Stimulated activated naive CD4-positive, alpha-beta T cell (primary cell): ENCODE measurements at regions not wholly inside any gene's neighbourhood (a gene's known extent, or its start where the extent isn't known, plus 50 kb on each side); places are given as distances from the start of the nearest gene placed in this dataset.
"Not testable (repeated sequence)": the region's sequence is repeated elsewhere in the genome, so short reads cannot be mapped to it uniquely, and the experiment has no call there.

Experiments used
- DNase-seq, 6 experiments: peaks; one replicate each; lab custom pipeline; 2025; lab: John Stamatoyannopoulos, UW

- no peak for DNase-seq
Observed at GRCh38 chr1:58932859-58933598, 149.2 kb upstream of the JUN start.

- no peak for DNase-seq
Observed at GRCh38 chr1:58933599-58933926, 149.7 kb upstream of the JUN start.

DNA sequence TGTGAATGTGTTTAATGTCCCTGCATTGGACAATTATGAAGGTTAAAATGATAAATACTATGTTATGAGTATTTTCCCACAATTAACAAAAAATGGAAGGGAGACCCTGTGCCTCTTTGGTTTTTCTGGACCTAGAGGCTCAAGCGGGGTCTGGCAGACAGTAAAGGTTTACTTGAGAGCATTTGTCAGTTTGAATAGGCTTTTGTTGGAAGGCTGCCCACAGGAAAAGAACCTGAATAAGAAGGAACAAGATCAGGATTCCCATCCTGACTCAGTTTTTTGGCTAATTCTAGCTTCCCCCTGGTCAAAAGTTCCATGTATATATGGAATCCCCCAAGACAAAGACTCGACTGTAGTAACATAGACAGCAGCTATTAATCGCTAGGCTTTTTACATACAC lies 150.9 kb upstream of the JUN start:
- DNase-seq: no peak

DNA sequence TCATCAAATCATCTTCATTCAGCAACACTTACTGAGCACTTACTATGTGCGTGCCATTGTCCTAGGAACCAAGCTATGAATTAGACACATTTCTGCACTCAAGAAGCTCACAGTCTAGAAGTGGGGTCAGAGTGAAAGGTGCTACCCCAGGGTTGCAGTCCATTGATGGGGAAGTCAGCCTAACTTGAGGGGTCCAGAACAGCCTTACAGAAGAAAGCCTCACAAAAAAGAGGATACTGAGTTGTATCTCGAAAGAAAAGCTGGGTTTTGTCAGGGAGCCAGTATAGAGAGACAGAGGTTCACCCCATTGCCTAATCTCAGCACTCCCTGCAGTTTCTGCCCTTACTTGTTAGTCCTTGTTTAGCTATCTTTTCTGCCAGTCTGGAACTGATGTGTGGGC lies 153.1 kb upstream of the JUN start:
- no peak for DNase-seq

GRCh38 chr1:58939146-58939545 lies 155.3 kb upstream of the JUN start:
- no peak for DNase-seq

- DNase-seq: no peak
Observed at GRCh38 chr1:58939666-58940370, 156.0 kb upstream of the JUN start.

DNA sequence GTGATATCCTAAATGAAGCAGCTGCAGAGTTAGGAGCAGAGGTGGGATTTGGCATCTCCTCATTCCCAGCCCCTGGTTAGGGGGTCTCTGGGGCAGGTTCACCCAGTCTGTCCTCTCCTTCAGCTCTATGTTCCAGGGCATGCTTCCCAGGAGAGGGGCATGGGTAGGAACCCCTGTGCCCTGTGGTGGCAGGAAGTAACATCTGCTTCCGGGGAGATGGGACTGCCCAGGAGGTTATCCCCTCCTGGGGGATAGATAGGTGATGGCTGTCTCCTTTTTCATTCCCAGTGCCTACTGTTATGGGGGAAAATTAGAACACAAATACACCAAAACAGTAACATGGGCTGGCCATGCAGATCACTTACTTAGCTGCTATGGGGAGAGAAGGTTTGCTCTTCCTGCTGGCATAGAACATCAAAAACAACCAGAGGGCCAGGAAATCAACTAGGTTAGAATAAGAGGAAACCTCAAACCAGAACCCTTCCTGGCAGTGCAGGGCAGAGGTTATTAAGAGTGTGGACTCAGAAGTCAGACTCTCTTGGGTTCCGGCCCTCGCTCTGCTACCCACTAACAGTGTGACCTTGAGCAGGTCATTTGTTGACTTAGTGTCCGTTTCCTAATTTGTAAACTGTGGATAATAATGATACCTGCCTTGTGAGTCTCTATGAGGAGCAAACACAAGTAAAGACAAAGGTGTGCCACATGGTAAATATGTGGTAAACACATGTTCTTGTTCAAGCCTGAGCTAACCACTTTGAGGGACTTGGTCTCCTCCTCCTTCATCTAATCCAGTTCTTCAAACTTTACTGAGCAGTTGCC lies 157.8 kb upstream of the JUN start:
- peak in 3 of 6 experiments; percentile 48 to 74 (median 73) for DNase-seq

GRCh38 chr1:58942759-58943191 lies 158.9 kb upstream of the JUN start:
- DNase-seq: peak in 3 of 6 experiments; percentile 16 to 51 (median 45)

GRCh38 chr1:58943776-58944175 lies 159.9 kb upstream of the JUN start:
- no peak for DNase-seq

GRCh38 chr1:58944439-58944838 lies 160.6 kb upstream of the JUN start:
- DNase-seq: no peak

DNA sequence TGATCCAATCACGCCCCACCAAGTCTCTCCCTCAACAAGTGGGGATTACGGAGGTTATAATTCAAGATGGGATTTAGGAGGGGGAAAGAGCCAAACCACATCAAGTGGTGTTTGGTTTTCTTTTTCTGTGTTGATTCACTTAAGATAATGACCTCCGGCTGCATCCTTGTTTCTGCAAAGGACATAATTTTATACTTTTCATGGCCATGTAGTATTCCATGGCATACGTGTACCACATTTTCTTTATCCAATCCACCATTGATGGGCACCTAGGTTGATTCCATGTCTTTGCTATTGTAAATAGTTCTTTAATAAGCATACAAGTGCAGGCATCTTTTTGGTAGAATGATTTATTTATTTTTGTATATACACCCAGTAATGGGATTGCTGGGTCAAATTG lies 162.5 kb upstream of the JUN start:
- no peak for DNase-seq

GRCh38 chr1:58948671-58949070 lies 164.8 kb upstream of the JUN start:
- peak in 2 of 6 experiments; percentile 21 to 22 for DNase-seq

- DNase-seq: no peak
Observed at GRCh38 chr1:58949551-58950220, 165.8 kb upstream of the JUN start.

GRCh38 chr1:58950897-58951296 lies 167.1 kb upstream of the JUN start:
- DNase-seq: no peak

DNA sequence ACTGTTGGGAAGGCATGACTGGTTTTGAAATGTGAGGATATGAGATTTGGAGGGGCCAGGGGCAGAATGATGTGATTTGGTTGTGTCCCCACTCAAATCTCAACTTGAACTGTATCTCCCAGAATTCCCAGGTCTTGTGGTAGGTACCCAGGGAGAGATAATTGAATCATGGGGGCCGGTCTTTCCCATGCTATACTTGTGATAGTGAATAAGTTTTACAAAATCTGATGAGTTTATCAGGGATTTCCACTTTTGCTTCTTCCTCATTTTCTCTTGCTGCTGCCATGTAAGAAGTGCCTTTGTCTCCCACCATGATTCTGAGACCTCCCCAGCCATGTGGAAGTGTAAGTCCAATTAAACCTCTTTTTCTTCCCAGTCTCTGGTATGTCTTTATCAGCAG lies 170.1 kb upstream of the JUN start:
- not testable (repeated sequence) for DNase-seq

GRCh38 chr1:58963287-58963686 lies 179.4 kb upstream of the JUN start:
- not testable (repeated sequence) for DNase-seq

DNA sequence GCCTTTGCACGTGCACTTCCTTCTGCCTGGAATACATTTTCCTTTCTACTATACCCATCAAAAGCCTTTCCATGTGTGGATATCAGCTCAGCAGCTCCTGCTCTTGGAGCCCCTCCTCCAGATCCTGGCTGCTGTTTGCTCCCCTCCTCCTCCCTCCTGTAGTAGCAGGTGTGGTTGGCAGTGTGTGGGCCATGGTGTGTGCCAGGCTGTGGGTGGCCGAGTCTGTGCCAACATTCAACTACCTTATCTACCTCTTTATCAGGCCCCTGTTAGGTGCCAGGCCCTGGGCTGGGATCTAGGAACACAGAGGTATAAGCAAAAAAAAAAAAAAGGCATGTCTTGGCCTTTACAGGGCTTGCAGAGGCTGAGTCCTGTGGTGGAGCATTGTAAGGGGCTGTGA lies 180.6 kb upstream of the JUN start:
- DNase-seq: no peak

GRCh38 chr1:58964880-58965279 lies 181.0 kb upstream of the JUN start:
- no peak for DNase-seq

DNA sequence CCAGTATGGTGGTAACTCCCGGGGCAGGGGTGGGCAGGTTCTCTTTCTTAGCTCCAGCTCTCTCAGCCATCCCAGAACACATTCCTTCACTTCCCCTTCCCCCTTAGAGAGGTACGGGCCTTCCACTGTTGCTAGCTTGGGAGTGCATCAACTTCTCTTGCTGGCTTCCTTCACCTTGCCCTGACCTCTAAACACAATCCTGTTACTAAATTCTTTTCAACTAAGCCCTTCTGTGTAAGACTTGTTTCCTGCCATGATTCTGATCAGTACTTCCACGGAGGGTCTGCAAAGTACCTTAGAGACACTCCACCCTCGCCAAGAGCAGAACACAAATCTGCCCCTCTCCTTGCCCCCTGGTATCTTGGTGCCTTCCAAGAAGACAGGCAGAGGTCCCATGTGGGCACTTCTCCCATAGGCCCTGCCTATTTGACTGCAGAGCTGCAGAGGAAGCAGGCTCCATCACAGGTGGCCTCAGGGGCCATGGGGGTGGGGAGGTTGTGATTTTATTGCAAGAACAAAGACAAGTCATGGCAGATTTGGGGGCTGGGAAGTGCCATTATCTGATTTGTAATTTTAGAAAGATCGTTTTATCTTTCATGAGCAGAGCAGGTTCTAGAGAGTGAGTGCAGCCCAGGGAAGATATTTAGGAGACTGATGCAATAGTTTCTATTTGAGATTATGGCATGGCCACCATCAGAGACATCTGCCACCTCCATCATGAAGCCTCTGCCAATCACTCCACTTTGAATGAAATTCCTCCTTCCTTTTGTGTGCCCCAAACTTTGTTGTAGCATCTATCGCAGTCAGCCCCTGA lies 182.5 kb upstream of the JUN start:
- DNase-seq: no peak

GRCh38 chr1:58966917-58967740 lies 183.3 kb upstream of the JUN start:
- no peak for DNase-seq
